ENCODE measurements at regions not wholly inside any gene's neighbourhood (a gene's known extent, or its start where the extent isn't known, plus 50 kb on each side); places are given as distances from the start of the nearest gene placed in this dataset.

GRCh38 chr2:221674446-221674845, 102.3 kb upstream of the EPHA4 start:
- TF ChIP-seq POLR2A (IDR thresholded peaks at IDR 0.05) (no peak), CTCF (IDR thresholded peaks at IDR 0.05 in 8 of 11, conservative IDR thresholded peaks at IDR 0.05 in 3 of 11) (no peak)
